HG03520 (cell line): ENCODE measurements at regions not wholly inside any gene's neighbourhood (a gene's known extent, or its start where the extent isn't known, plus 50 kb on each side); places are given as distances from the start of the nearest gene placed in this dataset.

Experiments
- ATAC-seq: cut with Tn5 transposase; IDR thresholded peaks from one replicate; pipeline ENCODE4 v1.9.1; 2021; ENCODE audit warnings: mild to moderate bottlenecking, moderate library complexity; ENCODE audit not compliant: unreplicated experiment

GRCh38 chr3:59547874-59548273, 498.0 kb upstream of the CFAP20DC start:
- no peak for ATAC-seq

GRCh38 chr3:59546522-59546921, 496.7 kb upstream of the CFAP20DC start:
- ATAC-seq, result no peak

DNA sequence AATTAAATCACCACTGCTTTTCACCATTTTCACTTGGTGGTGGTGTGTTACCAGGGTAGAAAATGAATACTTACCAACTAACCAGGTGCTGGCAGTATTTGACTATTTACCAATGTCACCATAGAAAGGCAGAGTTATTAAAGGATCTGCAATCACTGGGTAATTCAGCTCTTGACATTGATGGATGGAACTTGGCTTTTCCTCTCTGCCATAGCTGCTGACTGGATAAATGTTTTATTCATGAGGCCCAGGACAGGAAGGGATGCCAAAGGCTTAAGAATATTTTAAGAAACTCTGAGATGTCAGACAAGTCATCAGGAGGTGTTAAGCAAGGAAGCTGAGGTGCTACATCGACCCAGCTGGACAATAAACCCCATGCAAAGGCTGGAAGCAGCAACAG, 495.5 kb upstream of the CFAP20DC start:
- no peak for ATAC-seq

- ATAC-seq, result no peak
These were observed 492.5 kb upstream of the CFAP20DC start for GRCh38 chr3:59542276-59542675.

- ATAC-seq, result peak; percentile 91
These were observed 490.9 kb upstream of the CFAP20DC start for GRCh38 chr3:59540696-59541095.

GRCh38 chr3:59540241-59540640, 490.4 kb upstream of the CFAP20DC start:
- ATAC-seq, result no peak

GRCh38 chr3:59538753-59539432, 489.1 kb upstream of the CFAP20DC start:
- no peak for ATAC-seq

GRCh38 chr3:59535791-59536221, 486.0 kb upstream of the CFAP20DC start:
- ATAC-seq, result no peak

DNA sequence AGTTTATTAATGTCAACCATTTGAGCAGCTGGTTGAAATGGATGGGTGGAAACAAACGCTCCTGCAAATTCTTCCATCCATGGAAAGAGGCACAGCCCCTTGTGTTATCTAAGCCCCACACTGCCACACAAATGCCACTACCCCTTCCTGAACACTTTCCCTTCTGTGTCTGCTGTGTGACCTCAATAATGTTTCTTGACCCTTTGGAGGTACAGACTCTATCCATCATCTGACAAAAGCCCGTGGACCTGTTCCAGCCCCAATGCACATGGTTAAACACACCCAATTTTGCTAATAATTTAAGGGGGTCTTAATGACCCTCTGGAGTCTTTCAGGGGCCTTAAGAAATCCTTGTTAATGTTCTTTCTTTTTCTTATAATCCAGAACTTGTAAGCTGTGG, 482.2 kb upstream of the CFAP20DC start:
- ATAC-seq, result no peak

- no peak for ATAC-seq
These were observed 481.4 kb upstream of the CFAP20DC start for GRCh38 chr3:59531066-59531745.

GRCh38 chr3:59528251-59528650, 478.4 kb upstream of the CFAP20DC start:
- ATAC-seq, result no peak

GRCh38 chr3:59527493-59527892, 477.7 kb upstream of the CFAP20DC start:
- no peak for ATAC-seq

GRCh38 chr3:59526999-59527398, 477.2 kb upstream of the CFAP20DC start:
- ATAC-seq, result peak; percentile 46

DNA sequence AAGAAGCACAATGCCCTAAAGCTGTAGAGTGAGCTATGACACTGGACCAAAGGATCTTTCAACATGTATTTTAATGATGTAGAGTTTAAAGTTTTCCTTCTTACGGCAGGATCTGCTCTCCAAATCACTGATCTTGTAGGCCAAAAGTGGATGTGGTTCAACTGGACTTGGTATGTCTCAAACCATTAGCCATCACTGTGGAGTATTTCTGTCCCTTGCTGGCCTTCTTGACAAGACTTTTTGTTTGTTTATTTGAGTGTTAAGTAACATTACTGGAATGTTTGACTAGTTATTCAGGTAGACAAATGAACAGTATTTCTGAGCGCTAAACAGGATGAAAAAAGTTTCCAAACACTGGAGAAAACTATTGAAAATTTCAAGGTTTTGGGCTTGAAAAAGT, 472.7 kb upstream of the CFAP20DC start:
- ATAC-seq, result no peak

DNA sequence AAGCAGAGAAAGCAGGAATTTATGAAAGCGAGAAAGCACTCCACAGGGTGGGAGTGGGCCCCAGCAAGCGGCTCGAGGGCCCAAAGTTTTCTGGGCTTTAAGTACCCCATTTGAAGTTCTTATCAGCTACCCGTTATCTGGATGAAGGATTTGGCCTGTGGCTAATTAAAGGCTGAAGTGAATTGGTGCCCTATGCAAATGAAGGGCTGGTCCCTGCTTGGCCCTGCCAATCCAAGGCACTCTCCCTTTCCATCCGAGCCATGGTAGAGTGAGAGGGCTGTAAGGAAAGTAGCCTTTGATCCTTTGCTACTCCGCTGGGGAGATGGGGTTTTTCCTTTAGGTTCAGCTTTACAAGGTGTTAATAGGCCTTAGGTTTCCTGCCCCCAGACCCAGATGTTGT, 469.3 kb upstream of the CFAP20DC start:
- no peak for ATAC-seq

GRCh38 chr3:59518283-59519055, 468.6 kb upstream of the CFAP20DC start:
- ATAC-seq, result no peak

GRCh38 chr3:59517388-59517787, 467.6 kb upstream of the CFAP20DC start:
- no peak for ATAC-seq

DNA sequence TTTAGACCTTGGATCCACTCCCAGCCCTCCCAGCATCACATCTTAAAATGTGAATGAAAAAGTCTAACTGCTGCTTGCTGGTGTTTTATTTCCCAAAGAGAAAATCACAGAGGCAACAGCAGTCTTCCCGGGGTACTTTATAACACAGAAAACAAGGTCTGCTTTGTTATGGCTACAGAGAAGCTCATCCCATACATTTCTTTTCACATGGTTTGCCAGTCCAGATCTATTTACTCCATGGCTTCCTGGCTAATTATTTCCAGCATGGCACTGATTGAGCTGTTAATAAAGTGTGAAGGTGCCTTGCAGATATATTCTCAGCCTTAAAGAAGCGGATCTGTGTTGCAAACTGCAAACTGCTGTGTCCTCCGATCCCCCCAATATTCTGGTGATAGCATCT, 466.1 kb upstream of the CFAP20DC start:
- ATAC-seq, result no peak

DNA sequence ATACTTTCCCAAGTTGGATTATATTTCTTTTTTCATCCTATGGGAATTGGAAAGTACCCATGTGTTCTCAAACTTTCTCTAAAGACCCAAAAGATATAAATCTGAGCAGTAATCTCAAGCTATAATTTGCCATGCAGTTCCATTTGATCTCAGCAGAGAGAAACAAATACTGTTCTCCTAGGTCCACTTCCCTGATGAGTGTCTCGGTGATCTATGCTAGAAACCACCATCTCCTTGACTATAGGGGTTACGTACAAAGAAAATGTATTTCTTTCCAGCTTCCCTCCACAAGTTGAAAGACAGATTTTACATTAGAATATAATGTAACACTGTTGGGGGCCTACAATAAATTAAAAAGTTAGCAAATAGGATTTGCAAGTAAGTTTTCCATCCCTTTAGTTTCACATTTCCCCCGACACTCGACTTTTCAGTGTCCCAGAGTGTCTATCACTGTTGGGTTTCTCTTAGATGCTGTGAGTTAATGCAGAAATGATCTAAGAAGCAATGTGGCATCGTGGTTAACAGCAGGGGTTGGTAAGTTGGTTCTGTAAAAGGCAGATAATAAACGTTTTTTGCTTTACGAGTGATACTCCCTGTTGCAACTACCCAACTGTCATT, 465.1 kb upstream of the CFAP20DC start:
- no peak for ATAC-seq

DNA sequence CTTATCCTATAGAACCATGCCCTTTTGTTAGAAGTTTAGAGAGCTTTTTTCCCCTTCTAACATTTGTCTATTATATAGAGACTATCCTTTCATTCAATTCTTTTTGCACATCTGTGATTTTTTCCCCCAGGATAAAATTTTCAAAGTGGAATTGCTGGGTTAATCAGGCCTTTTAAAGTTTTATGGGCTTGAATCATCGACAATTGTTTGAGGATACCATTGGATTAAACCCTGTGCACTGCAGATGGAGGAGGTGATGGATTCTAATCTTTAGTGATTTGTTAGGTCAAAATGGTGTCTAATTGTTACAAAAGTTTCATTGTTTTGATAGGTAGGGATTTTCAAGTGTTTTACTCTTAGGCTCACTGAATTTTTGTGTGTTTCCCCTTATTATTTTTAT, 463.7 kb upstream of the CFAP20DC start:
- ATAC-seq, result no peak

DNA sequence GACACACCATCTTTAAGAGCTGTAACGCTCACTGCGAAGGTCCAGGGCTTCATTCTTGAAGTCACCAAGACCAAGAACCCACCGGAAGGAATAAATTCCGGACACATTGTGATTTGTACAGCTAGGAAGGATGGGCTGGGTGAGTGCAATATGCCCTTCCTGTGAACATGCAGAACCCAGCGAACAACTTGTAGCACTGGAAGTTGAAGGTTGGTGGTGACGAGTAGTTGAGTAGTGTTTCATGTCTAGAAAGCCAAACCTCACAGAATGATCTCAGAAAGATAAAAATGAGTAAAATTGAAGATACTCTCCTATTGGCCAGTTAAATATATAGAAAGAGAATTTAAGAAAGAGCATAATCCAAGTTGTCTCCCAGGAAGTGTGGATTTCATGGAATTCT, 462.2 kb upstream of the CFAP20DC start:
- ATAC-seq, result no peak
